BJ (cell line): ENCODE measurements at regions not wholly inside any gene's neighbourhood (a gene's known extent, or its start where the extent isn't known, plus 50 kb on each side); places are given as distances from the start of the nearest gene placed in this dataset.

Source experiments
- CTCF ChIA-PET: fragments of 350-600 bp; formaldehyde crosslinking; extraction: SDS; loops from one replicate; lab custom pipeline; 2021; ENCODE audit warnings: antibody characterized with exemption, inconsistent platforms; lab: Yijun Ruan, JAX
- POLR2A ChIA-PET: fragments of 300-600 bp; sonication (Branson Sonifier 250); formaldehyde crosslinking; extraction: SDS; loops from one replicate; lab custom pipeline; 2021; ENCODE audit warnings: antibody characterized with exemption; lab: Charles Lee
- DNase-seq: peaks from one replicate; pipeline ENCODE4 v3.0.0-alpha.2; 2011; ENCODE audit warnings: low read depth
- H3K27me3 ChIP-seq: 2 replicates; pipeline ENCODE4 v1.6.0; 2011; ENCODE audit warnings: low read length; ENCODE audit not compliant: control insufficient read depth, insufficient read depth
- H3K36me3 ChIP-seq: 2 replicates; pipeline ENCODE4 v1.5.1; 2011; ENCODE audit warnings: low read length; ENCODE audit not compliant: control insufficient read depth, insufficient read depth
- H3K4me3 ChIP-seq: 2 replicates; pipeline ENCODE4 v1.5.1; 2011; ENCODE audit warnings: low read depth, mild to moderate bottlenecking, control low read depth, low read length
- TF ChIP-seq, protein P1 (sequence below): IDR thresholded peaks from 2 replicates; pipeline ENCODE4 v1.5.1; 2011; ENCODE audit warnings: low read depth, mild to moderate bottlenecking, control low read depth, inconsistent platforms, low read length, moderate library complexity; ENCODE audit not compliant: insufficient read depth

DNA sequence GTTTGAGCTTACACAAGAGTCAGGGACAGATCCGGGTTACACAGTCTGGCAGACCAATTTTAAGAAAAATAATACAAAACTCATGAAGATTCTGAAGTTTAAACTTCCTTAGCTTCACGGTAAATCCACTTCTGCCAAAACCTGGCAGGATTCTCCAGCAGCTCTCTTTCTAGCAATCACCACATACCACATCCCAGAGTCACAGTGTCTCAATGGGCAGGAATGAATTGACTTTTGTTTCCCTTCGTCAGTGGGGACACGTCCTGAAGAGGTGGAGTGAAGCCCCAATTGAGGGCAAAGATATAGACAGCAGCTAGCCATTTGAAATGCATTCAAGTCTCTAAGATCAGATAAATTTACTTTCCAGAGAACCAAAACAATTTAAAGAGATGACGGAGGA is 117.1 kb upstream of the ARHGAP5 start:
- Histone ChIP-seq H3K27me3 (0 out of 2 replicates have a peak, but pooled peaks cover 1% of the 10 kb centered on the region), H3K36me3 (no peaks in the 10 kb centered on the region), H3K4me3 (no peak overlapping the region)
- TF ChIP-seq, protein P1, sequence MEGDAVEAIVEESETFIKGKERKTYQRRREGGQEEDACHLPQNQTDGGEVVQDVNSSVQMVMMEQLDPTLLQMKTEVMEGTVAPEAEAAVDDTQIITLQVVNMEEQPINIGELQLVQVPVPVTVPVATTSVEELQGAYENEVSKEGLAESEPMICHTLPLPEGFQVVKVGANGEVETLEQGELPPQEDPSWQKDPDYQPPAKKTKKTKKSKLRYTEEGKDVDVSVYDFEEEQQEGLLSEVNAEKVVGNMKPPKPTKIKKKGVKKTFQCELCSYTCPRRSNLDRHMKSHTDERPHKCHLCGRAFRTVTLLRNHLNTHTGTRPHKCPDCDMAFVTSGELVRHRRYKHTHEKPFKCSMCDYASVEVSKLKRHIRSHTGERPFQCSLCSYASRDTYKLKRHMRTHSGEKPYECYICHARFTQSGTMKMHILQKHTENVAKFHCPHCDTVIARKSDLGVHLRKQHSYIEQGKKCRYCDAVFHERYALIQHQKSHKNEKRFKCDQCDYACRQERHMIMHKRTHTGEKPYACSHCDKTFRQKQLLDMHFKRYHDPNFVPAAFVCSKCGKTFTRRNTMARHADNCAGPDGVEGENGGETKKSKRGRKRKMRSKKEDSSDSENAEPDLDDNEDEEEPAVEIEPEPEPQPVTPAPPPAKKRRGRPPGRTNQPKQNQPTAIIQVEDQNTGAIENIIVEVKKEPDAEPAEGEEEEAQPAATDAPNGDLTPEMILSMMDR, result no peak
- POLR2A ChIA-PET, result no interaction called here
- no peak for DNase-seq
- CTCF ChIA-PET, result interaction anchor here (1.6 kb wide), 1 partner anchor 9 kb away, joined by 6 read pairs; no protein-coding TSS in a partner anchor

DNA sequence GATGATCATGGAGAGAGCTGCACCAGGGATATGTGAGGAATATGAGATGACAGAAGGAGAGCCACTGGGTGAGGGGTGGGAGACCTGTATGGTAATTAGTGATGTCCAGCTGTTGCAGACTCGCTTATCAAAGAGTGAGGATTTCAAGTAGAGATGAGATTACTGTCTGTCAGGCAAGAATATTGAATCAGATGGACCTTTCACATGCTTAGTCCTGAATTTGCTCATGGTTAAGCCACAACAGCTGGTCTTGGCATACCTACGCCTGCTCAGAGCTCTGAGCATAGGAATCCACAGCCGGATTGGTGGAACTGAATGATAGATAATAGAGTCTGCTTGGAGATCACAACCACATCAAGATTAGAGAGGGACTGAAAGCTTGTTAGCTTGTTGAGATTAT is 115.2 kb upstream of the ARHGAP5 start:
- TF ChIP-seq, protein P1, result no peak
- no peak for DNase-seq
- H3K36me3 ChIP-seq, result no peaks in the 10 kb centered on the region
- no peaks in the 10 kb centered on the region for H3K27me3 ChIP-seq
- POLR2A ChIA-PET, result no interaction called here
- CTCF ChIA-PET, result no interaction called here
- no peak overlapping the region for H3K4me3 ChIP-seq

DNA sequence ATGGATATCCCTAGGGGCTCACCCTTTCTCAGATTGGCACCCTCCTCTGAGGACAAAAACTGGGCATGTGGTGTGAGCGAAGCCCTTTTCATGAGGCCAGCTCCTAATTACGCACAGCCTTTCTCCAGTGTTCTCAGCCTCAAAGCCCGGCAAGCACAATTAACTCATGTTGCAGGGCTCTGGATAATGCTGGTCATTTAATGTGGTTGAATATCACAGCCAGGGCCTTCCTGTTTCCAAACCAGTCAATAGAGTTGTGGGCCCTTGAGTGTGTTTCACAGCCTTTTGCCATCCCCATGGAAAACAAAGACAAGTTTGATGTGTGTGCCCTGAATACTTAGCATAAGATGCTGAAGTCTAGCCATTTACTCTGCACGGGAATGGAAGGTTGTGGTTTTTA is 114.2 kb upstream of the ARHGAP5 start:
- ChIA-PET CTCF (interaction anchor here (0.9 kb wide), 1 partner anchor 9 kb away, joined by 3 read pairs; no protein-coding TSS in a partner anchor), POLR2A (no interaction called here)
- DNase-seq, result no peak
- no peak overlapping the region for H3K4me3 ChIP-seq
- no peaks in the 10 kb centered on the region for H3K27me3 ChIP-seq
- H3K36me3 ChIP-seq, result no peaks in the 10 kb centered on the region
- TF ChIP-seq, protein P1, result no peak

DNA sequence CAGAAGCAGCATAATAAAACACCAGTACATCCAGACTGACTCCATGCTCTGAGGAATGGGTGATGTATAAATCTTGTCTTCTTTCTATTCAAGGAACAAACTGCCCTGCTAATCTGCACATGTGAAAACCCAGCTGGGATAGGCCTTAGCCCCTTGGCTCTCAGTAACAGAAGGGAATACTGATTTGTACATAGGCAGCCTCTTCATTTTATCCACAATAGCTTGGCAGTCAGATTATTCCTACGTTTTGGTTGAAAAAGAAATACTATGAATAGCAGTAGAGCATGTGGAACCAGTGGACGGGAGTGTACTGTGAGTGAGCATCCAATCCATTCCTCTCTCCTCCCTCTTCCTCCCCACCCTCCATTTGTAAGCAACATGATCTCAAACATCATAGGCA is 113.5 kb upstream of the ARHGAP5 start:
- POLR2A ChIA-PET, result no interaction called here
- TF ChIP-seq, protein P1, result no peak
- no peak overlapping the region for H3K4me3 ChIP-seq
- no peaks in the 10 kb centered on the region for H3K27me3 ChIP-seq
- H3K36me3 ChIP-seq, result no peaks in the 10 kb centered on the region
- CTCF ChIA-PET, result interaction anchor here (0.9 kb wide), 1 partner anchor 10 kb away, joined by 3 read pairs; no protein-coding TSS in a partner anchor
- DNase-seq, result no peak

DNA sequence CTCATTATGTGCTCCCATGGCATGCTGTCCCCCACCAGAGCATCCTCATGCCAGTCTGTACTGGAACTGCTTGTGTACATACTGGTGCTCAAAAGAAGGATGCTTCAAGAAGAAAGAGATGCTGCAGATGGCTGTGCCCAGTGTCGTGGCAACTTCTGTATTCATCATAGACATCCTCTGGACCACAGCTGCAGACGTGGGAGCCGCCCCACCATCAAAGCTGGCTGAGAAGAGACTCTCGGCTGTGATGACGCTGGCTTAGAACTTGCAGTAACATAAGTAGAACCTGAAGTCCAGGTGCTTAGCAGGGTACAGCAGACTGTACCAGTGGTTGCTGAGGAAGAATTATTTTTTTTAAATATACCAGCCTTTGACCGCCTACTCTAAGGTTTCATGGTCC is 112.6 kb upstream of the ARHGAP5 start:
- Histone ChIP-seq H3K4me3 (no peak overlapping the region), H3K36me3 (no peaks in the 10 kb centered on the region), H3K27me3 (no peaks in the 10 kb centered on the region)
- ChIA-PET CTCF (no interaction called here), POLR2A (no interaction called here)
- TF ChIP-seq, protein P1, result no peak
- DNase-seq, result no peak
